Kidney glomerular epithelial cell (primary cell): ENCODE measurements at regions not wholly inside any gene's neighbourhood (a gene's known extent, or its start where the extent isn't known, plus 50 kb on each side); places are given as distances from the start of the nearest gene placed in this dataset.
"Not testable (repeated sequence)": the region's sequence is repeated elsewhere in the genome, so short reads cannot be mapped to it uniquely, and the experiment has no call there.

ENCODE experiments used
- DNase-seq: peaks from one replicate; lab custom pipeline; 2025; lab: John Stamatoyannopoulos, UW

DNA sequence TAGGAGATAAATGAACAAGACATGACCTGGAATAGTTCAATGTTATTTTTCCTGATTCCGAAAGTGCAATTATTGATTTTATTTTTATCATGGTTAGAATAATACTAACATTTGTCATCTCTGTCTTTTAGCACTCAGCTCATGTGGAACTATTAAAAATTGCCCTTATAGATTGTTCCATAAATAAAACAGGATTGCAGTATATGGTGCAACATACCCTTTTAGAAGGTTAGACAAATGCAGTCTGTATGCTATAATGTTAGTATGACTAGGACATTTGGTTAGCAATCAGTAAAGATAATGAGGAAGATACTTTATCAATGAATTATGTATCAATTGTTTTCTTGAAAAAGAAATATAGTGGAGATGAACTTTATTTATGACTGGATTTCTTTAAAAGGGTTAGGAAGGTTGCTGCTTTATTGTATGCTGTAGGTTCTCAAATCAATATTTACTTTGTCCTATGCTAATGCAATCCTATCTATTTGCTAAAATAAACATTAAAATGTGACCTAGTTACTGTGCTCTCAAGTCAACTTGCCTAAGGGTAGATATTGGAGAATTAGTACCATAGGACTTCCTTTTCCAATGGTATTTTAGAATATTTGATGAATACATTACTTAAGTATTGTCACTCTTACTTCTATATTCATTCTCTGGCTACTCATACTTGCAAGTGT, 348.9 kb upstream of the ISL1 start:
- no peak for DNase-seq

DNA sequence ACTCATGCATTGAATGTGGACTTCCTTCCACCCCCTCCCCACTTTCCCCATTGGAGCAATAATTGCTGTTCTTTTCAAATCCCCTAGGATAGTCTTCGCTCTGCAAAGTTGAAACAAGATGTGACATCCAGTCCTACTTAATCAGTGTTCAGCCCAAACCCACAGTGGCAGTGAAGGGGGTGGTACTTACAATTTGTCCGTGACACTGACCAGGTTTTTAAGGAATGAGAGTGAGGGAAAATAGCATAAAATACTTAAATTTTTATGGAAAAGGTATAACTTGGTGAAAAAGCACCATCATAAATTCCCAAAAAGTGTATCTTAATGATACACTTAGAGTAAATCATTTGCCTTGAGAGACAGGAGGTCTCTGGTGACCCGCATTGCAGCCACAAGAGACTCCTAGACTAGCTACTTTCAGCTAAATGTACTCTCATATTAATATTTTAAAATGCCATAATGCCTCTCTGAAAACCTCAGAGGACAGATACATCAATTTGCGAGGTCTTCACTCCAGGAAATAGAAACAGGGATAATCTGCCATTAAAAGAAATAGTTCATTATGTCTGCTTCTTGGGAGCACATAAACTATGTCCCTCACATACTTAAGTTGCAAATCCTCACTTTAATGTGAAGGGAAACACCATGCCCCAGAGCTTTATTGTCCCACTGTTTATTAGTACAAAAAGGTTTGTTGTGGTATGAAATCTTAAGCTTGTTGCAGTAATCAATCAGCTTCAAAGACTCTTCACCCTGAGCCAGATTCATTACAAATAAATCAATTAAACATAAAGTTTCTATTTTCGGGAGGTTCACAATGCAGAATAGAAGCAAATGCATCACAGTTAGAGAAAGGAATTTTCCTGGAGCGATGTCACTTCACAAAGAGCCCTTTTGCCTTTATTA, 343.6 kb upstream of the ISL1 start:
- no peak for DNase-seq

DNA sequence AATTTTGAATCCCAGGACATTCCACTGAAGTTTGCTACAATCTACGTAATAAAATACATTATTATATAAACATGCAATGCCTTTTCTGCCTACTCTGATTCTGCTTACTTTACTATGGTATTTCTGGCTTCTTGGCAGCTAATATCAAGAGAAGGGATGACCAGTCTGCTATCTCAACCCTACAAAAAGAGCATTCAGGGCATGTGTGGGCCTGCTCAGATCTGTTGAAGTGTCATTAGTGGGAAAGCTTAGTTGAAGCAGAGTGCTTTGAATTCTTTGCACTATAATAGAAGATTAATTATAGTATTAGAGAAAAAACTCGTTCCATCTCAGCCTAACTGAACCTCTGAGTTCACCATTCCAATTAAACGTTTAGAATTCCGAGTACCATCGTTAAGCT, 339.5 kb upstream of the ISL1 start:
- DNase-seq, result no peak

DNA sequence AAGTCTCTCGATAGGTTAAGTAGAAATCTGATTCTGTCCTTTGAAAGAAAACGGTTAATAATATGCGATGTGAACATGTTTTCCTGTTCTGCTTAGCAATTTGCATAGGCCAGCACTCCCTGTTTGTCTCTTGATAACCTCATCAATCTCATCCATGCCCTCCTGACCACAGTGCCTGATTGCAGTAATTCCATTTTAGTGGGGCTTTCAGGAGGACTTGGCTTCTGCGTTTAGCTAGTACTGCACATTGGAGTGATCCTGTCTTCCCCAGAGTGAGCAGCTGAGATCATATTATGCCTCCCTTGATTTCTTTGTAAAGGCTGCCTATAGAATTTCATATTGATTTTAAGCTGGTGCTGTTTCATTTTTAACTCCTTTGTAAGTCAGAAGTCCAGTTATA, 335.9 kb upstream of the ISL1 start:
- no peak for DNase-seq

DNA sequence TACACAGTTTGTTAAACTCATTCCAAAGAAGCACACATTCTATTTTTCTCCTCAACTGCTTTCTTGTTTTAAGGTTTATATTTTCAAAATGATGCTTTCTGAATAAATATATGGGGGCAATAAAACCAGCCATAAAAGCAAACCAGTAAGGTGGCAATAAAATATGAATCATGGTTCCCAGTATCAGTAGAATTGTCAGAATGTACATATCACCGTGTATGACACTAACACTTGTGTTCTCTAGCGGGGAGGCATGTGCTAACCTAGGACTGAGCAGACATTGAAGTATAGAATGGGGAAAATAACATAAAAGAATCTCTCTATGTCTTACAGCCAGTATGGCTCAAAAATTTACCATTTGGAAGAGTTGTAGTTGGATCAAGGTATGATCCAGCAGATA, 329.9 kb upstream of the ISL1 start:
- DNase-seq, result no peak

DNA sequence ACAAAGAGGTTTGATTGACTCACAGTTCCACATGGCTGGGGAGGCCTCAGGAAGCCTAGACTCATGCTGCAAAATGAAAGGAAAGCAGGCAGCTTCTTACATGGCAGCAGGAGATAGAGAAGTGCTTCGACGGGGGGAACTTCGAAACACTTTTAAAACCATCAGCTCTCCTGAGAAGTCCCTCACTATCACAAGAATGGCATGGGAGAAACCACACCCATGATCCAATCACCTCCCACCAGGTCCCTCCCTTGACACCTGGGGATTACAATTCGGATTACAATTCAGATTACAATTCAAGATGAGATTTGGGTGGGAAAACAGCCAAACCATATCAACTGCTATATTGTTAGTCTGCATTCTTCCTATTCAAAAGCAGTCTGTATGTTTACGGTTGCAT, 322.3 kb upstream of the ISL1 start:
- DNase-seq, result no peak

DNA sequence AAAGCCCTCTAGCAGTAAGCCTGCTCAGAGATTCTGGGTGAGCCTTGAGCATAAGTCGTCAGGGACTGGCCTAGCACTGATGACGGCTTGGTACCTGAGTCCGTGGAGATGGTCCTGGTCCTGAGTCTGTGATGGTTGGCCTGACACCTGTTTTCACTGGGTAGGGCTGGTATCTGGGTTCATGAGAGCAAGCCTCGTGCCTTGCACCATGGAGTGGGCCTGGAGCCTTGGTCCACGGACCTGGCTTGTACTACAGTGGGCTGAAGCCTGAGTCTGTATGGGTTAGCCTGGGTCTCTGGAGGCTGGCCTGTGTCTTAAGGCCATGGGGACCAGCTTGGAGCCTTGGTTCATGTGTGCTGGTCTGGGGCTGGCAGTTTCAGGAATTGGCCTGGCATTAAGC, 310.3 kb upstream of the ISL1 start:
- DNase-seq, result no peak

DNA sequence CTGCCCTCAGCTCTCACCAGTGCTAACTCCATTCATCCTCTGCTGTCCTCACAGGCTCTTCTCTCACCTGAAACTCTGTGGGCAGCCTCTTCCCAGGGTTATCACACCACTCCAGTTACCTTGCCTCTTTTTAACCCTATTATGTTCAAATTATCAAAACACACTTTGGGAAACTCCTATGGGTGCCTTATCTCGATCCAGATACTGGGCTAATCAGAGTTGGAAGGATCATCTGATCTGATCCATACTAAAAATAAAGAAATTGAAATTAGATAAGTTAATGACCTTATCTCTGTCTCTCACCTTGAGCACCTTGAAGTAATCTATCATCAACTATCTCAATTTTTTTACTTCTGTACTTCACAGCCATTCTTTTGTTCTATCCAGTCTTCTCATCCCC, 300.5 kb upstream of the ISL1 start:
- no peak for DNase-seq

DNA sequence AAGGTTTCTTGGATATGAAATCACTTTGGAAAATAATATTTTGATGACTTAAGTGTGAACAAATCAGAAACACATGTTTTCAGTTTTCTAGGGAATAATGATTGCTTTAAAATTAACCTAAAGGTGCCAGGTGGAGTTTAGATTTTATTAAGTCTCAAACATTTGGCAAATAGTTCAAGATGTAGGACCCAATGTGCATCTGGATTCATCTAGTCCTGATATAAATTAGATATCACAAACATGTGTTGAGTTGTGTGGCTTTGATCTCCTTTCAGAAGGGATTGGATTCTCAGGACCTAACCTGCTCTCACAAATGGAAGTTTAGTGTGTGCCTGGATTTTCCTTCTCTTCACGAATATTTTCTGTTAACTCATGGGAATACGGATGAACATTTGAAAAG, 291.4 kb upstream of the ISL1 start:
- no peak for DNase-seq

DNA sequence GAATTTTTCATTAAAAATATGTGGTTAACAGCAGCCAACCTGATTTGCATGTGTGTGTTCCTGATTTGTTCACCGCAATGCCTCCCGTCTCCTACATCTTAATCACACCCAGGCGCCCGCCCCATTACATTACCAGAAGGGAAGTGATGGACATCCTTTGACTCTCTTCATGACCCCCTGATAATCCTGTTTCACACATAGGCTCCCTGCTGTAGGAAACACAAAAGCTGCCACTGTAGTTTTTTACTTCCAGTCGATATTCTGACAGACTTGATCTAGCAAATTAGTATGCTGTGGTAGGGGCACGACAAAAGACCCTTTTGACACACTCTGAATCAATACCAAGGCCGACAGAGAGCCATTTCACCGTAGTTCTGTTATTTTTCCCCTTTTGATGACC, 287.8 kb upstream of the ISL1 start:
- no peak for DNase-seq

DNA sequence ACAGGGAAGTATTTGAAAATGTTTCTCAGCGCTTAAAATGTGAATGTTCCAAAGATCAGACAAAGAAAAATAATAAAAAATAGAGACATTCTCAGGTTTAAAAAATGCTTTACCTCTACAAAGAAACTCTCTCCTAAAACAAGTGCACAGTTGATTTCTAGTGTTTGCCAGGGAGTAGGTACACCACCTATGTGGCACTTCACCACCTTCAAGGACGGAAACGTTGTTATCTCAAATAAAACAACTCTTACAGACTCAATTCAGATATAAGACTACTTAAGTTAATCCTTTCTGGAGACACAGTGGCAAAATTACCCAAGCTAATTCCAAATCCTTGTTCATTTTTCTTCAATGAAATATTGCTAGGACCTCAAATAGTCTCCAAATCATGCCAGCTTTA, 286.4 kb upstream of the ISL1 start:
- no peak for DNase-seq

DNA sequence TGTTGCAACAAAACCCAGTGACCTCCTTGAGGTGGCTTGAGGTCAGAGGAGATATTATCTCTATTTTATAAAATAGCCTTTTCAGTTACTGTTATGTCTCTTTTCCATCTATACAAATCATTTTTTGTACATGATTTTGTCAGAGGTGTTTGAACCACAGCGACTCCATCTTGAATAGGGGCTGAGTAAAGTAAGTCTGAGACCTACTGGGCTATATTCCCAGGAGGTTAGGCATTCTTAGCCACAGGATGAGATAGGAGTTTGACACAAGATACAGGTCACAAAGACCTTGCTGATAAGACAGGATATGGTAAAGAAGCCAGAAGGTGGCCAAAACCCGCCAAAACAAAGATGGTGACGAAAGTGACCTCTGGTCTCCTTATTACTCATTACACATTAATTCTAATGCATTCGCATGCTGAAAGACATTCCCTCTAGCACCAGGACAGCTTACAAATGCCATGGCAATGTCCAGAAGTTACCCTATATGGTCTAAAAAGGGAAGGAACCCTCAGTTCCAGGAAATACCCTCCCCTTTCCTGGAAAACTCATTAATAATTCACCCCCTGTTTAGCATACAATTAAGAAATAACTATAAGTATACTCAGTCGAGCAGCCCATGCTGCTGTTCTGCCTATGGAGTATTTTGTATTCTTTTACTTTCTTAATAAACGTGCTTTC, 283.9 kb upstream of the ISL1 start:
- DNase-seq, result no peak

DNA sequence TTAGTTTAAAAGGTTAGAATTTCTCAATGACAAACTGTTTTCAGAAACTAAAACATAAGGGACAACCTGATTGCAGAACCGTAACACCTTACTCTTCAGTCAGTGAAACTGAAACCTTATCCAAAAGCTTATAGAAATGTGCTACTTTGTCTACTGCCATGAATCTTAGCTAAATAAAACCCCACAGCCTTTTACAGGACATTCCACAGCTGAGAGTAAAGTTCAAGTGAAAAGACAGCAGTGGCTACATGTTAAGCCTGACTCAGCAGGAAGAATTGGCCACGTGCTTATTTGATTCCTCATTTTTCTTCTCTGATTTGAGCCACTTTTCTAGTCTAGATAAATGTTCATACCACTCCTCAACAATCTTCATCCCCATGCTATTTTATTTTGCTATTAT, 278.7 kb upstream of the ISL1 start:
- DNase-seq, result no peak

DNA sequence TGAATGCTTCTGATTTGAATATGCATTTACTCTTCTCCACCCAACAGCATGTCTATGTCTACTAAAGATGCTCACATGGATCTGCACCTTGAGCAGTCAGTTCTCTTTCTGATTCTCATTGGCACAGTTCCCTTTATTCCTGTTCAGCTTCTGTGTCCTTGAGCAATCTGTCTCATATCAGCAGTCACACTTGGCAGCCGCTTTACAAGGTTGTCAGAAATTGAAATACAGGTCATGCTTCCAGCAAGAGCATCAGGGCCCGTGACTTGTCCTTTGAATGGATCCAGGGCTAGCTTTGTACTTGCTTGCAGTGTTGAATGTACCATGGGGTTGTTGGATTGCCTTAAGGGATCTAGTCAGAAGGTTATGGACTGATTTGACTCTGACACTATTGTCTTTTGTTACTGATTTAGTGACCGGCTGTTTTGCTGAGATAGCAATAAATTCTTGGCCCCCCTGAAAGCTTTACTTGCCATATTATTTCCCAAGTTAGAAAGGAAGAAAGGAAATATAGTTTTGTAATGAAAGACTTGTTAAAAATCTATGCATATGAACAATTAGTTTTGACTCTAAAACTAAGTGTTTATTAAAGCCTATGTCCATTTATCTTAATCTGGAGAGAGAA, 273.4 kb upstream of the ISL1 start:
- no peak for DNase-seq

DNA sequence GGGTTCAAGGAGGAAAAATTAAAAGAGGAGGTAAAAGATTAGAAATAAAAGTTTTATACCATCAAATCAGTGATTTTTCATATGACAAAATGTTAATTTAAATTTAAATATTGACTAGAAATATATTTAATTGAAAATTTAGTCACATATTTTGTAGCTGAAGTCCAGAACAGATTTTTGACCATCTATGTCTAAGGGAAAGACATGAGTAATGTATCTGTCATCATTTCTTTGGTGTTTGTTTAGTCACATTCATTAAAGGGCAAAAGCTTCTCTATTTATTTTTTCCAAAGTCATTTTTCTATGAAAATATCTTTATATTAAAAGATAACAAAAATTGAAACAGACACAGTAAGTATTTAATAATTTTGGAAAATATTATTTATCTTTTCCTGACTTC, 252.0 kb upstream of the ISL1 start:
- no peak for DNase-seq

DNA sequence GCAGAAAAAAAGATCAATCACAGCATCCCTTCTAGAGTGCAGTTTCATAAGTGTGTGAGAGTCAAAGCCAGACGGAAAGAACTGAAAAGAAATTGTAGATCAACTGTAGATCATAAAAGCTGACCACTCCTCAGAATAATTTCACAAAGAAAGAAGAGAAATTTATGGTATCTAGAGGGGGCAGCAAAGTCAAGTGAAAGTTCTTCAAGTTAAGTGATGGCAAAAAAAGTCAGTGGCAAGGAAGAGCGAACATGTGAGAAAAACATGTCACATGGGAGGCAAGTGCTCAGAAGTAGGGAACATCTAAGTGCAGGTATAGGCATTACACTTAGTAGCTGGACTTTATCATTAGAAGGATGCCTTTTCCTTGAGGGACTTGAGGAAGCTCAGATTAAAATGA, 245.1 kb upstream of the ISL1 start:
- DNase-seq, result no peak

DNA sequence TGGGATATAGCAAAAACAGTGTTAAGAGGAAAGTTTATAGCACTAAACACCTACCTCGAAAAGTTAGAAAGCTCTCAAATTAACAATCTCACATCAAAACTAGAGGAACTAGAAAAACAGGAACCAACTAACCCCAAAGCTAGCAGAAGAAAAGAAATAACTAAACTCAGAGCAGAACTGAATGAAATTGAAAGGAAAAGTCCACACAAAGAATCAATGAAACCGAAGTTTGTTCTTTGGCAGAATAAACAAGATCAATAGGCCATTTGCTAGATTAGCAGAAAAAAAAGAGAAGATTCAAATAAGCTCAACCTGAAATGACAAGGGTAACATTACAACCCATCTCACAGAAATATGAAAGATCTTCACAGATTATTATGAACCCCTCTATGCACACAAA, 234.8 kb upstream of the ISL1 start:
- DNase-seq, result no peak

DNA sequence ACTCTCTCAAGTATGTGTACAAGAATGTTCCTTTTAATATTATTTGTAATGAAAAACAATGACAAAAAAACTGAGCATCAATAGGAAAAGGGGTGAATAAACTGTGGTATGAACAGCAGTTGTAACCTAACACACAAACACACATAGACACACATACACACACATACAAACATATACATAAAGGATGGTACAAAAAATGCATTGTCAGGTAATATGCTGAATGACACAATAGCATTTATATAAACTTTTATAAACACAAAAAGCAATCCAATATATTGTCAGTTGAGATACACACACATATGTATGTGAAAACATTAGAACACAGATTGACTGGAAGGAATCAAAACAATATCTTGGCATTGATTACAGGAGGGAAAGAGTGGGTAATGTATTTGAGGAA, 227.0 kb upstream of the ISL1 start:
- no peak for DNase-seq

DNA sequence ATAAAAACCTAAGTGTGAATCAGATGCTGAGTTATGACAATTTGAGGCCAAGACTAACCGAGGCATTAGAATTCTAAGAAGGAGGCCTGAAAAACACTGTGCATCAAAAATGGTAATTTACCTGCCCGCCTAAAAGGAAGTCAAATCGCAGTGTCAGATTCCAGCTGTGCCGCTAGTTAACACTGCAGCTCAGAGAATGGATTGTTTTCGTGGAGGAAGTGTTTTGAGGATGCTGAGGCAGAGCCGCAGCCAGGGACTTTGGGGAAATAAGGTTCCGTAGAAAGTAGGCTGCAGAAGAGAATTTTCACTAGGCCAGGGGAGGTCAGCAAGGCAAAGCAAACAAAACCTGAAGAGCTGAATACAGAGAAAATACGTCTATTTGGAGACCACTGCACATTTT, 226.4 kb upstream of the ISL1 start:
- no peak for DNase-seq

DNA sequence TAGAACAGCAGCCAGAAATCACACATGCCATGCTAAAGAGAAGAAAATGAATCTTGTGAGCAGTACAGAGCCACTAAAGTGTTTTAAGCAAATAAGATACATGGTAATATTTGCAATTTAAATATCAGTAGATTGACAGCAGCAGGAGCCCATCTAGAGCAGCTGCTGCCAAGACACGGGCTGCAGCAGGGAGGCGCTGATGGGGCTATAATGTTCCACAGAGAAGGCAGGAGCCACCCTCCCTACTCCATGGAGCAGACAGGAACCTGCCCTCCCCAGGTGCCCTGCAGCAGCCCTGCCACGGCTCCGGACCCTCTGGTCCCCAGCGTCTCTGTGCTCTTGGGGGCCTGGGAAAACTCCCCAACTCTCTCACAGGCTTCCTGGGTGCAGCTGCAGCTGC, 224.1 kb upstream of the ISL1 start:
- no peak for DNase-seq

DNA sequence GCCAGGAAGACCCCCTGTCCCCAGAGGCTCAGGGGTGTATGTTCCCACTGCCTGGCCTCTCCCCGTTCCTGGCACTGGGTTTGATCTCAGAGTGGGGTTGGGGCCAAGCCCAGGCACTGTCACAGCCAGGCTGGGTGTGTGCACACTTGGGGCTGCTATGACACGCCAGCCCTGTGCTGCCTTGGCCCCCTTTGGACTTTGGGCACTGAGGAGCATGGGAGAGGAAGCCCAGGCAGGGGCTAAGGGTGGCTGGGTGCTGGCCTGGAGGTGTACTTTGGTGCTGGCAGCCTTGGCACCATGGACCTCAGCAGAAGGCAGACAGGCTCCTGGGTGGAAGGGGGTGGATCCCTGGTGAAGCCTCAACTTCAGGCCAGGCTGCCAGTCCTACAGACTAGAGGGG, 223.6 kb upstream of the ISL1 start:
- no peak for DNase-seq

DNA sequence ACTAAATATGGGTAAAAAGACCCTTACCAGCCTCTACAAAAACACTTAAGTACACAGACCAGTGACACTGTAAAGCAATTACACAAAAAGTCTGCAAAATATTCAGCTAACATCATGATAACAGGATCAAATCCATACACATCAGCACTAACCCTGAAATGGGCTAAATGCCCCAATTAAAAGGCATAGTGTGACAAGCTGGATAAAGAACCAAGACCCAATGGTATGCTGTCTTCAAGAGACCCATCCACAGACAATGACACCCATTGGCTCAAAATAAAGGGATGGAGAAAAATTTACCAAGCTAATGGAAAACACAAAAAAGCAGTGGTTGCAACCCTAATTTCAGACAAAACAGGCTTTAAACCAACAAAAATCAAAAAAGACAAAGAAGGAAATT, 221.0 kb upstream of the ISL1 start:
- DNase-seq, result no peak

DNA sequence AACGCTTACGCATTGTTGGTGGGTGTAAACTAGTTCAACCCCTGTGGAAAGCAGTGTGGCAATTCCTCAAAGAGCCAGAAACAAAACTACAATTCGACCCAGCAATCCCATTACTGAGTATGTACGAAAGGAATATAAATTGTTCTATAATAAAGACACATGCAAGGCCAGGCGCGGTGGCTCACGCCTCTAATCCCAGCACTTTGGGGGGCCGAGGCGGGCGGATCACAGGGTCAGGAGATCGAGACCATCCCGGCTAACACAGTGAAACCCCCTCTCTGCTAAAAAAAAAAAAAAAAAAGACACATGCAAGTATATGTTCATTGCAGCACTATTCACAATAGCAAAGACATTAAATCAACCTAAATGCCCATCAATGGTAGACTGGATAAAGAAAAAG, 217.6 kb upstream of the ISL1 start:
- DNase-seq, result not testable (repeated sequence)
